ENCODE measurements at regions not wholly inside any gene's neighbourhood (a gene's known extent, or its start where the extent isn't known, plus 50 kb on each side); places are given as distances from the start of the nearest gene placed in this dataset.

GRCh38 chr15:72833561-72833960, 50.0 kb upstream of the ADPGK start:
- no peak overlapping the region for H3K4me3 ChIP-seq (ENCODE audit: low read length)
- H3K4me2 ChIP-seq (ENCODE audit: low read length): no peak overlapping the region
- TF ChIP-seq EZH2phosphoT487 (IDR thresholded peaks at IDR 0.05; ENCODE audit: low read depth): no peak
- no peak for TF ChIP-seq CTCF (IDR thresholded peaks at IDR 0.05; ENCODE audit: low read depth, low read length)
- no peak overlapping the region for H3K9ac ChIP-seq (ENCODE audit: low read length)
- no peak overlapping the region for H2AFZ ChIP-seq (ENCODE audit: low read depth, low read length)
- no peaks in the 10 kb centered on the region for H3K4me1 ChIP-seq (ENCODE audit: low read length)
- no peaks in the 10 kb centered on the region for H3K79me2 ChIP-seq (ENCODE audit: low read length)
- no peaks in the 10 kb centered on the region for H3K36me3 ChIP-seq (replicated peaks; ENCODE audit: low read depth, low read length)
- no peaks in the 10 kb centered on the region for H3K9me3 ChIP-seq (ENCODE audit: insufficient read depth, low read length)
- H4K20me1 ChIP-seq (ENCODE audit: insufficient read depth, low read length): no peaks in the 10 kb centered on the region
- H3K27me3 ChIP-seq (ENCODE audit: low read depth, low read length): peaks cover 30% of the 10 kb centered on the region
- H3K27ac ChIP-seq (ENCODE audit: low read length): no peak overlapping the region
